ENCODE measurements at regions not wholly inside any gene's neighbourhood (a gene's known extent, or its start where the extent isn't known, plus 50 kb on each side); places are given as distances from the start of the nearest gene placed in this dataset.

GRCh38 chr4:129403848-129404247 lies 307.9 kb downstream of the C4orf33 start:
- CTCF ChIA-PET, result no interaction called here
- BruUV-seq (replicated peaks), result no TSS peak
- Mint-ChIP-seq H3K36me3 (ENCODE audit: insufficient read depth, unreplicated experiment) (no peaks in the 10 kb centered on the region), H3K27me3 (ENCODE audit: insufficient read depth, unreplicated experiment) (no peaks in the 10 kb centered on the region), H3K4me1 (ENCODE audit: low read depth, unreplicated experiment) (no peaks in the 10 kb centered on the region), H3K4me3 (ENCODE audit: unreplicated experiment) (no peak overlapping the region), H3K27ac (ENCODE audit: unreplicated experiment) (no peak overlapping the region), H3K9me3 (ENCODE audit: unreplicated experiment) (peaks cover 8% of the 10 kb centered on the region)
- Histone ChIP-seq H3K27me3 (replicated peaks; ENCODE audit: control insufficient read depth, insufficient read depth, low read length) (no peaks in the 10 kb centered on the region), H3K36me3 (ENCODE audit: control insufficient read depth, insufficient read depth, low read length) (no peaks in the 10 kb centered on the region), H3K4me1 (no peaks in the 10 kb centered on the region), H3K9me3 (no peaks in the 10 kb centered on the region), H3K4me3 (ENCODE audit: low read depth, low read length) (no peak overlapping the region)
- DNase-seq, result no peak
- POLR2A ChIA-PET, result no interaction called here
- intact Hi-C loops (cut with micrococcal nuclease; ENCODE audit: unreplicated experiment), result no loop called here
- TF ChIP-seq CTCF (IDR thresholded peaks at IDR 0.05; ENCODE audit: insufficient read depth in 1 of 2, low read depth in 1 of 2, low read length in 1 of 2, severe bottlenecking in 1 of 2, unreplicated experiment in 1 of 2), result no peak

GRCh38 chr4:129410115-129410514 lies 314.2 kb downstream of the C4orf33 start:
- ChIA-PET CTCF (no interaction called here), POLR2A (no interaction called here)
- Mint-ChIP-seq H3K4me3 (ENCODE audit: unreplicated experiment) (no peak overlapping the region), H3K9me3 (ENCODE audit: unreplicated experiment) (no peaks in the 10 kb centered on the region), H3K27me3 (ENCODE audit: insufficient read depth, unreplicated experiment) (peaks cover 4% of the 10 kb centered on the region), H3K36me3 (ENCODE audit: insufficient read depth, unreplicated experiment) (no peaks in the 10 kb centered on the region), H3K27ac (ENCODE audit: unreplicated experiment) (no peak overlapping the region), H3K4me1 (ENCODE audit: low read depth, unreplicated experiment) (no peaks in the 10 kb centered on the region)
- DNase-seq, result no peak
- no peak for TF ChIP-seq CTCF (IDR thresholded peaks at IDR 0.05; ENCODE audit: insufficient read depth in 1 of 2, low read depth in 1 of 2, low read length in 1 of 2, severe bottlenecking in 1 of 2, unreplicated experiment in 1 of 2)
- Histone ChIP-seq H3K4me3 (ENCODE audit: low read depth, low read length) (no peak overlapping the region), H3K9me3 (no peaks in the 10 kb centered on the region), H3K27me3 (replicated peaks; ENCODE audit: control insufficient read depth, insufficient read depth, low read length) (no peaks in the 10 kb centered on the region), H3K36me3 (ENCODE audit: control insufficient read depth, insufficient read depth, low read length) (no peaks in the 10 kb centered on the region), H3K4me1 (no peaks in the 10 kb centered on the region)
- BruUV-seq (replicated peaks), result no TSS peak
- intact Hi-C loops (cut with micrococcal nuclease; ENCODE audit: unreplicated experiment), result no loop called here

- H3K27me3 ChIP-seq (replicated peaks; ENCODE audit: control insufficient read depth, insufficient read depth, low read length), result no peaks in the 10 kb centered on the region
- no TSS peak for BruUV-seq (replicated peaks)
- H3K4me3 Mint-ChIP-seq (ENCODE audit: unreplicated experiment), result no peak overlapping the region
- H3K27ac Mint-ChIP-seq (ENCODE audit: unreplicated experiment), result no peak overlapping the region
- intact Hi-C loops (cut with micrococcal nuclease; ENCODE audit: unreplicated experiment), result no loop called here
- DNase-seq, result no peak
- TF ChIP-seq CTCF (IDR thresholded peaks at IDR 0.05; ENCODE audit: insufficient read depth in 1 of 2, low read depth in 1 of 2, low read length in 1 of 2, severe bottlenecking in 1 of 2, unreplicated experiment in 1 of 2), result no peak
- ChIA-PET POLR2A (no interaction called here), CTCF (no interaction called here)
- no peaks in the 10 kb centered on the region for H3K9me3 Mint-ChIP-seq (ENCODE audit: unreplicated experiment)
- no peak overlapping the region for H3K4me3 ChIP-seq (ENCODE audit: low read depth, low read length)
- H3K36me3 ChIP-seq (ENCODE audit: control insufficient read depth, insufficient read depth, low read length), result no peaks in the 10 kb centered on the region
- peaks cover 6% of the 10 kb centered on the region for H3K27me3 Mint-ChIP-seq (ENCODE audit: insufficient read depth, unreplicated experiment)
- H3K9me3 ChIP-seq, result no peaks in the 10 kb centered on the region
- no peaks in the 10 kb centered on the region for H3K4me1 ChIP-seq
- no peaks in the 10 kb centered on the region for H3K4me1 Mint-ChIP-seq (ENCODE audit: low read depth, unreplicated experiment)
- H3K36me3 Mint-ChIP-seq (ENCODE audit: insufficient read depth, unreplicated experiment), result no peaks in the 10 kb centered on the region
Observed at GRCh38 chr4:129415004-129415403, 319.1 kb downstream of the C4orf33 start.

All from Caco-2 (cell line).